ENCODE measurements at regions not wholly inside any gene's neighbourhood (a gene's known extent, or its start where the extent isn't known, plus 50 kb on each side); places are given as distances from the start of the nearest gene placed in this dataset.
"Not testable (repeated sequence)": the region's sequence is repeated elsewhere in the genome, so short reads cannot be mapped to it uniquely, and the experiment has no call there.

DNA sequence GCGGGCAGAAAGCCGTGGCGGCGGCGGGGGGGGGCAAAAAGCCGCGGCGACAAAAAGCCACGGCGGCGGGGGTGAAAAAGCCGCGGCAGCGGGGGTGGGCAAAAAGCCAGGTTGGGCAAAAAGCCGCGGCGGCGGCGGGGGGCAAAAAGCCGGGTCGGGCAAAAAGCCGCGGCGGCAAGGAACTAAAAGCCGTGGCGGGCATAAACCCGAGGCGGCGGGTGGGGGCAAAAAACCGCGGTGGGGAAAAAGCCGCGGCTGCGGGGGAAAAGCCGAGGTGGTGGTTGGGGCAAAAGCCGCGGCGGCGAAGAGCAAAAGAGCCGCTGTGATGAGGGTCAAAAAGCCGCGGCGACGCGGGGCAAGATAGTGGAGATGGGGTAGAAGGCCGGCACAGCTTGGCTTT is 1834.2 kb downstream of the FOXD4L5 start:
- H4K20me1 ChIP-seq (ENCODE audit: low read depth); H3K9ac ChIP-seq: not testable (repeated sequence)

DNA sequence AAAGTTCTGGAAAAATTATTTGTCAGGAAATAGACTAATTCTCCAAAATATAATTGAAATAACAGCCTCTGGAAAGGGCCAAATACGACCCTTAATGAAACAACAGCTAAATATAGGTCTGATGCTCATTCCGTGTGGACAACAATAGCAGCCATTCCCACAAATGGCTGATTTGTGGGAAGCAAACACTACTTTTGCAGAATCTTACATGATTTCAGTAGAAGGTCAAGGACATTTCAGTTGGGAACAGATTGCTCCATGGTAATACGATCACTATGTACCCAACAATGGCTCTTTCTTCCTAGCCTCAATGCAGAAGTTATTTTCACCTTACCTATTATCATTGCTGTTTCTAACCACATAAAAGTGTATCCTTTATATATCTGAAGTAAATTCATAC is 1859.9 kb downstream of the FOXD4L5 start:
- H3K27me3 ChIP-seq; H3K4me3 ChIP-seq; DNase-seq (ENCODE audit: low spot score); H3K27me3 Mint-ChIP-seq (ENCODE audit: insufficient read depth, low read depth); H3K4me1 Mint-ChIP-seq; H3K4me3 Mint-ChIP-seq; H3K9me3 ChIP-seq (ENCODE audit: low read depth); H3F3A ChIP-seq (ENCODE audit: low read depth); H4K20me1 ChIP-seq (ENCODE audit: low read depth); H3K27ac Mint-ChIP-seq; H3K9me3 Mint-ChIP-seq; H3K36me3 Mint-ChIP-seq; H3K36me3 ChIP-seq; H3K4me1 ChIP-seq; H3K9ac ChIP-seq; H2AFZ ChIP-seq (replicated peaks); H3K27ac ChIP-seq; H3K4me2 ChIP-seq; H3K79me2 ChIP-seq (ENCODE audit: low read depth): not testable (repeated sequence)

More for the DNA sequence above, 1834.2 kb downstream of the FOXD4L5 start:
- not testable (repeated sequence) for H3K36me3 Mint-ChIP-seq; H3K27ac Mint-ChIP-seq; H3K27me3 Mint-ChIP-seq (ENCODE audit: insufficient read depth, low read depth); H3K4me3 ChIP-seq; H3K4me3 Mint-ChIP-seq; H3K79me2 ChIP-seq (ENCODE audit: low read depth); H3K27ac ChIP-seq; H3K4me1 ChIP-seq; H3K9me3 Mint-ChIP-seq; H3K27me3 ChIP-seq; H3K36me3 ChIP-seq; H3K4me1 Mint-ChIP-seq; H2AFZ ChIP-seq (replicated peaks); H3K4me2 ChIP-seq; DNase-seq (ENCODE audit: low spot score); H3K9me3 ChIP-seq (ENCODE audit: low read depth); H3F3A ChIP-seq (ENCODE audit: low read depth)

DNA sequence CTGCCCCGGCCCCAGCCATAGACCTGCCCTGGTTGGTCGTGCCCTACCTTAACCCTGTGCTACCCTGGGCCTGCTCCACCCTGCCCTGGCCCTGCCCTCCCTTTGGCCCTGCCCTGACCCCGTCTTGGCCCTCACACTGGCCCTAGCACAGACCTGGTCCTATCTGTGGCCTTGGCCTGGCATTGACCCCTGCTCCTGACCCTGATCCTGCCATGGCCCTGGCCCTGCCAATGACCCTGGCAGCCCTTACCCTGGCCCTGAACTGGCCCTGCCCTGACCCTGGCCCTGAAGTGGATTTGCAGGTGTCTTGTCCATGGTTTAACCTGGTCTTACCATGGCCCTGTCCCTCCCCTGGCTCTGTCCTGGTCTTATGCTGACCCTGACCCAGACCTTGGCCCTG is 1894.1 kb downstream of the FOXD4L5 start:
- DNase-seq (ENCODE audit: low spot score); H3K36me3 Mint-ChIP-seq; H3K36me3 ChIP-seq; H3K4me3 Mint-ChIP-seq; H3K79me2 ChIP-seq (ENCODE audit: low read depth); H3K9me3 Mint-ChIP-seq; H3K4me2 ChIP-seq; H3K9ac ChIP-seq; H3K4me3 ChIP-seq; H3K27ac ChIP-seq; H3K9me3 ChIP-seq (ENCODE audit: low read depth); H3K27me3 ChIP-seq; H3F3A ChIP-seq (ENCODE audit: low read depth); H3K27me3 Mint-ChIP-seq (ENCODE audit: insufficient read depth, low read depth); H4K20me1 ChIP-seq (ENCODE audit: low read depth); H3K4me1 Mint-ChIP-seq; H3K27ac Mint-ChIP-seq; H3K4me1 ChIP-seq; H2AFZ ChIP-seq (replicated peaks): not testable (repeated sequence)

DNA sequence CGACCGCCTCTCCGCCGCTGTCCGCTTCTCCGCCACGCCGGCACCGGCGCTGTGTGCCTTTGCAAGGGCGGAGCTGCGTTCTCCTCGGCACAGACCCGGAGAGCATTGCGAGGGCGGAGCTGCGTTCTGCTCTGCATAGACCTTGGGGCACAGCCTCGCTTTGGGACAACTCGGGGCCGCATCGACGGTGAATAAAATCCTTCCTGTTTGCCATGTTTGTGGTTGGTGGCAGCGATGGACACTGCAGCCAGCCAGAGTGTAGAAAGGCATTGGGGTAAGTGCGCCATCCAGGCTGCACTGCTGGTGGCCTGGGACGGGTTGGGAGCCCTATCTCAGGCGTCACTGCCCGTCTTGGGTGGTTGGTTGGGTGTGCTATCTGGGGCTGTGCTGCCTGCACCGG is 1899.5 kb downstream of the FOXD4L5 start:
- H3F3A ChIP-seq (ENCODE audit: low read depth); H2AFZ ChIP-seq (replicated peaks); H3K27me3 ChIP-seq; H3K9ac ChIP-seq; H3K79me2 ChIP-seq (ENCODE audit: low read depth); H3K4me1 ChIP-seq; H3K9me3 ChIP-seq (ENCODE audit: low read depth); H3K4me1 Mint-ChIP-seq; H4K20me1 ChIP-seq (ENCODE audit: low read depth); H3K36me3 Mint-ChIP-seq; H3K36me3 ChIP-seq; H3K27me3 Mint-ChIP-seq (ENCODE audit: insufficient read depth, low read depth); H3K27ac ChIP-seq; H3K9me3 Mint-ChIP-seq: not testable (repeated sequence)
- peak overlapping the region; percentile 45 for H3K4me3 ChIP-seq
- DNase-seq (ENCODE audit: low spot score), result peak; percentile 2
- peak overlapping the region; percentile 45 for H3K4me2 ChIP-seq
- H3K4me3 Mint-ChIP-seq, result peak overlapping the region; percentile 92
- peak overlapping the region; percentile 53 for H3K27ac Mint-ChIP-seq

DNA sequence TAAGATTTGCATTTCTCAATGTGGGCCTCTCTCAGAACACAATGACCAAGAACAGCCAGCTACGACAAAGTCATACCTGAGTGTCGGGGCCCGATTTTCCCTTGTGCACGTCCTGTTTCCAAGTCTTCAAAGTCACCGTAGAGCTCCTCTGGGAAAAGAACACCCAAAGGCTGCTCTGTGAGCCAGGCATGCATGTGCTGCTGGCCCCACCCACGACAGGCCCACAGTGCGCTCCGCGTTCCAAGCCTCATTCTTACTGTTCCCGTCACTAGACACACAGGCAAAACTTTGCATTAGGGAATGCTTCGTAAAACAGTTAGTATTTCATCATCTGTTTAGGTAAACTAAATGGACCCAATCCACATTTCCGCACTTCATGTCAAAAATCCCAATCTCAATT is 1905.1 kb downstream of the FOXD4L5 start:
- not testable (repeated sequence) for H3K4me1 ChIP-seq; H3K4me3 Mint-ChIP-seq; H2AFZ ChIP-seq (replicated peaks); H3K27ac Mint-ChIP-seq; H3K9me3 Mint-ChIP-seq; DNase-seq (ENCODE audit: low spot score); H3K36me3 ChIP-seq; H3K36me3 Mint-ChIP-seq; H3K27ac ChIP-seq; H3K4me3 ChIP-seq; H3K27me3 Mint-ChIP-seq (ENCODE audit: insufficient read depth, low read depth); H3K4me2 ChIP-seq; H3K4me1 Mint-ChIP-seq; H4K20me1 ChIP-seq (ENCODE audit: low read depth); H3F3A ChIP-seq (ENCODE audit: low read depth); H3K9me3 ChIP-seq (ENCODE audit: low read depth); H3K9ac ChIP-seq; H3K27me3 ChIP-seq; H3K79me2 ChIP-seq (ENCODE audit: low read depth)

DNA sequence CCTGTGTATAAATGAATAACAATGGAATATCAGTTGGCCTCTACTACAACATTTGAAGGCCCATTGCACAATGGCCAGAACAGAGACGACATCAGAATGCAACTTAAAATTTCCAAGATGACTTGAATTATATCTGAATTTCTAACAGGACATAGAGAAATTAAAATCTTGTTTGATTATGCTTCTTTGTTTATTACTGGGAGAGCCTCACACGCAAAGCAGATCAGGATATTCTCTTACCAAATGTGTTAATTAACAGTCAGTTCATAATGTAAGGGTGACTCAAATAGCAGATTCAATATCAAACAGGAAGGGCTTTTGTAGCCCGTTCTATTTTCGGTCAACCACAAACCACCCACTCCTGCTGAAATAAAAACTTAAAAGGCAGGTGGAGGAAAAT is 1930.8 kb downstream of the FOXD4L5 start:
- H3K4me1 Mint-ChIP-seq; H3K4me3 ChIP-seq; H3K4me2 ChIP-seq; H3K27ac ChIP-seq; H3K79me2 ChIP-seq (ENCODE audit: low read depth); H3K4me3 Mint-ChIP-seq; H4K20me1 ChIP-seq (ENCODE audit: low read depth); H3K36me3 ChIP-seq; H3K4me1 ChIP-seq; H3K9me3 Mint-ChIP-seq; H3K27me3 Mint-ChIP-seq (ENCODE audit: insufficient read depth, low read depth); H3K27ac Mint-ChIP-seq; DNase-seq (ENCODE audit: low spot score); H3K36me3 Mint-ChIP-seq; H3F3A ChIP-seq (ENCODE audit: low read depth); H3K9me3 ChIP-seq (ENCODE audit: low read depth); H3K9ac ChIP-seq; H2AFZ ChIP-seq (replicated peaks): not testable (repeated sequence)
- H3K27me3 ChIP-seq, result peaks cover 12% of the 10 kb centered on the region

DNA sequence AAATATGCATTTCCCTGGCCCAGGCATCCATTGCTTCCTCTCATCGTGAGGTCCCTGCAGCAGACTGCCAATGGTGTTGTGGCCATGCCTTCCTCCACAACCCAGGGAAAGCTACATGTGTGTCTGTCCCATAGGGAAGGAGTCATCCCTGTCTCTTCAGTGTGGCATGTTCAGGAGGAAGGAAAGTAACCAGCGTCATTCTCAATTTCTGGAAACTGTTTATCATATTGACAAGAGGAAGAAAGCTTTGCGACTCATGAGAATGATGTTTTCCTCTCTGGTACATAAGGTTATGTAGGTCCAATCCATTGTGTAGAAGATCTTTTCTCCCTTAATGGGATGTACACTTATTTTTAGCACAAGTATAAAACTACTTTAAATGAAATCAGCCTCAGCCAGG is 1937.7 kb downstream of the FOXD4L5 start:
- H2AFZ ChIP-seq (replicated peaks); H3K9me3 Mint-ChIP-seq; H3K4me3 Mint-ChIP-seq; H3K27me3 Mint-ChIP-seq (ENCODE audit: insufficient read depth, low read depth); H3K4me1 Mint-ChIP-seq; H3K27ac ChIP-seq; H3K27ac Mint-ChIP-seq; H3K36me3 Mint-ChIP-seq; H3K9ac ChIP-seq; H3F3A ChIP-seq (ENCODE audit: low read depth); H3K9me3 ChIP-seq (ENCODE audit: low read depth); DNase-seq (ENCODE audit: low spot score); H3K4me3 ChIP-seq; H3K79me2 ChIP-seq (ENCODE audit: low read depth); H3K36me3 ChIP-seq; H4K20me1 ChIP-seq (ENCODE audit: low read depth); H3K4me2 ChIP-seq; H3K4me1 ChIP-seq: not testable (repeated sequence)
- peaks cover 16% of the 10 kb centered on the region for H3K27me3 ChIP-seq

DNA sequence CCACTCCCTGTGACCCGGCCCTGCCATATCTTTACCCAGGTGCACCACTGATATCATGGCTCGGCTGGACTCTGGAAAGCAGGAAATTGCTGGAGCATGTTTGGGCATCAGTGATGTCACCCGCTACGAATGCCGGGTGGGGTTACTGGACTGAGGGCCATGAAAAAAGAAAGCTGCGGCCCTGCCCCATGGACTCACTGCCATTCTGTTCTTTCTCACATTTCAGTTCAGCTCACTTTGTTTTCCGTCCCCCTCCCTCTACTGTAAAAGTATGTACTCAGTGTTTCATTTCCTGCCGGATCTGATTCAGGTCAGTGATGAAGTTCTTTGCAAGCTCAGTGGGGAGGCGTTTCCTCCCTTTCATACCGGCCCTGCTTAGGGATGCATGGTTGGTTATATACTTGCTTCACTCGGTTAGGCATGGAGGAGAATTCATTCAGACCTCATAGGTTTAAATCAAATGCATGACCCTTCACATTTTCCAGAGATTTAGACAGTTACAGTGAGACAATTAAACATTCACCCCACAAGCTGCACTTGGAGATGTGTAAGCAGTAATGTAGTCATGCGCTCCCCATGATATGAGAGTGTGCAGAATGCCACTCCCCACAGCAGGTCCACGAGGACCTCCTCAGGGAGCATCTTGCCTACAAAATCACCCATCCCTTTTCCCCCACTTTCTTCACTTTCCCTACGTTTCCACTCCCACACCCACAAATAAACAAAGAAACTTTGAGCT is 1938.5 kb downstream of the FOXD4L5 start:
- not testable (repeated sequence) for H3K36me3 ChIP-seq; H3K9ac ChIP-seq; H3K79me2 ChIP-seq (ENCODE audit: low read depth); H3K36me3 Mint-ChIP-seq; H3F3A ChIP-seq (ENCODE audit: low read depth); H4K20me1 ChIP-seq (ENCODE audit: low read depth); H3K4me1 ChIP-seq; H3K27me3 Mint-ChIP-seq (ENCODE audit: insufficient read depth, low read depth); H3K4me2 ChIP-seq; H3K4me3 ChIP-seq; H3K9me3 Mint-ChIP-seq; H3K4me1 Mint-ChIP-seq; H3K9me3 ChIP-seq (ENCODE audit: low read depth); H3K27ac ChIP-seq; H2AFZ ChIP-seq (replicated peaks)
- Mint-ChIP-seq H3K4me3 (peak overlapping the region; percentile 19), H3K27ac (peak overlapping the region; percentile 52)
- DNase-seq (ENCODE audit: low spot score), result peak; percentile 1
- H3K27me3 ChIP-seq, result peaks cover 16% of the 10 kb centered on the region

Measured in neural progenitor cell (in vitro differentiated cells).